ENCODE measurements at regions not wholly inside any gene's neighbourhood (a gene's known extent, or its start where the extent isn't known, plus 50 kb on each side); places are given as distances from the start of the nearest gene placed in this dataset.
A peak's percentile ranks its signal among the peaks of the same experiment; 100 is the strongest.
"Not testable (repeated sequence)": the region's sequence is repeated elsewhere in the genome, so short reads cannot be mapped to it uniquely, and the experiment has no call there.

GRCh38 chrX:54615109-54615508 is 85.1 kb downstream of the GNL3L start:
- DNase-seq (ENCODE audit: low read depth): no peak

GRCh38 chrX:54633641-54634040 is 103.6 kb downstream of the GNL3L start:
- DNase-seq (ENCODE audit: low read depth): no peak

- DNase-seq (ENCODE audit: low read depth): no peak
Measured at GRCh38 chrX:54639018-54639345, 109.0 kb downstream of the GNL3L start.

- peak; percentile 93 for DNase-seq (ENCODE audit: low read depth)
Measured at GRCh38 chrX:54639346-54640102, 109.5 kb downstream of the GNL3L start.

GRCh38 chrX:54640103-54640690 is 110.2 kb downstream of the GNL3L start:
- DNase-seq (ENCODE audit: low read depth): no peak

GRCh38 chrX:54640736-54641135 is 110.7 kb downstream of the GNL3L start:
- DNase-seq (ENCODE audit: low read depth): no peak

GRCh38 chrX:54641530-54641929 is 111.5 kb downstream of the GNL3L start:
- no peak for DNase-seq (ENCODE audit: low read depth)

- DNase-seq (ENCODE audit: low read depth): not testable (repeated sequence)
Measured at GRCh38 chrX:54647607-54648006, 117.6 kb downstream of the GNL3L start.

GRCh38 chrX:54659547-54659946 is 129.5 kb downstream of the GNL3L start:
- no peak for DNase-seq (ENCODE audit: low read depth)

- DNase-seq (ENCODE audit: low read depth): no peak
Measured at GRCh38 chrX:54675762-54676161, 122.3 kb downstream of the ITIH6 start.

- no peak for DNase-seq (ENCODE audit: low read depth)
Measured at GRCh38 chrX:54695231-54695630, 102.8 kb downstream of the ITIH6 start.

- DNase-seq (ENCODE audit: low read depth): no peak
Measured at GRCh38 chrX:54695816-54696487, 102.1 kb downstream of the ITIH6 start.

Measured in GM04504 (cell line).